K562 (cell line): ENCODE measurements at regions not wholly inside any gene's neighbourhood (a gene's known extent, or its start where the extent isn't known, plus 50 kb on each side); places are given as distances from the start of the nearest gene placed in this dataset.

Experiments
- ATAC-seq: fragments of 200-7000 bp; cut with Tn5 transposase; 3 replicates; pipeline ENCODE4 v1.9.1; 2020; ENCODE audit warnings: moderate library complexity
- BruUV-seq: library from RNA; stranded (reverse); fragments of 400-500 nt; replicated peaks from 2 replicates; lab custom pipeline; 2021; lab: Mats Ljungman, UMichigan
- CTCF ChIA-PET: fragments of 300-600 bp; formaldehyde crosslinking; extraction: SDS; loops from one replicate; lab custom pipeline; 2021; ENCODE audit warnings: low intra/inter-chr PET ratio; lab: Yijun Ruan, JAX
- POLR2A ChIA-PET: fragments of 300-600, 350-650 bp; sonication (Branson Sonifier 250); formaldehyde crosslinking; extraction: SDS; loops from one replicate; lab custom pipeline; 2021; ENCODE audit warnings: antibody characterized with exemption, inconsistent platforms; lab: Yijun Ruan, JAX
- DNase-seq, 4 experiments: peaks; one replicate each; pipeline versions ENCODE4 v3.0.0 to v3.0.0-alpha.2; 2011 to 2018; ENCODE audit warnings: low spot score in 3 of 4, mixed read lengths in 3 of 4; ENCODE audit errors: extremely low read depth in 1 of 4
- FAIRE-seq: peaks from 2 replicates; lab custom pipeline; 2011; peaks lifted over from hg19 to GRCh38; lab: Jason Lieb, UNC
- H2AFZ ChIP-seq: 2 replicates; pipeline ENCODE4 v1.6.0; 2011; ENCODE audit warnings: low read depth, low read length, control low read depth, inconsistent platforms
- H3K27ac ChIP-seq: fragments of 200-600 bp; 3 replicates; pipeline ENCODE4 v1.8.0; 2011; ENCODE audit warnings: low read depth, mild to moderate bottlenecking, control low read depth, inconsistent platforms, low read length, moderate library complexity, mixed read lengths; ENCODE audit errors: extremely low read depth
- H3K27me3 ChIP-seq, 2 experiments: fragments of 300-600 bp in 1 of 2; 2 replicates in 1 of 2; 3 replicates in 1 of 2; pipeline versions ENCODE4 v1.6.0 to v1.8.0; 2011; ENCODE audit warnings: inconsistent platforms in 2 of 2, low read length in 2 of 2, mild to moderate bottlenecking in 1 of 2, mixed read lengths in 1 of 2, moderate library complexity in 1 of 2; ENCODE audit not compliant: control insufficient read depth in 2 of 2, insufficient read depth in 2 of 2
- H3K36me3 ChIP-seq: fragments of 300-600 bp; 3 replicates; pipeline ENCODE4 v1.8.0; 2011; ENCODE audit warnings: mild to moderate bottlenecking, low read length, inconsistent platforms; ENCODE audit not compliant: control insufficient read depth, insufficient read depth
- H3K4me1 ChIP-seq, 2 experiments: fragments of 200-600 bp in 1 of 2; replicated peaks in 1 of 2; 2 replicates in 1 of 2; 3 replicates in 1 of 2; pipeline versions ENCODE4 v1.5.1 to v1.8.0; 2011; ENCODE audit warnings: inconsistent platforms in 2 of 2, low read length in 2 of 2, mild to moderate bottlenecking in 1 of 2, mixed read lengths in 1 of 2, moderate library complexity in 1 of 2; ENCODE audit not compliant: control insufficient read depth in 2 of 2, insufficient read depth in 2 of 2
- H3K4me2 ChIP-seq: 2 replicates; pipeline ENCODE4 v1.6.1; 2011; ENCODE audit warnings: low read length, control low read depth, inconsistent platforms, mixed read lengths; ENCODE audit not compliant: insufficient read depth
- H3K4me3 ChIP-seq: fragments of 200-600 bp; sonication (generic), shearing (Covaris generic); 2 replicates; pipeline ENCODE4 v1.5.1; 2016; ENCODE audit warnings: control low read depth, inconsistent platforms
- H3K79me2 ChIP-seq: fragments of 200-600 bp; 3 replicates; pipeline ENCODE4 v1.8.0; 2011; ENCODE audit warnings: low read length, inconsistent platforms; ENCODE audit not compliant: control insufficient read depth, insufficient read depth
- H3K9ac ChIP-seq, 2 experiments: 2 replicates each; pipeline versions ENCODE4 v1.6.0 to v1.6.1; 2011; ENCODE audit warnings: low read depth in 2 of 2, low read length in 2 of 2, control low read depth in 1 of 2, inconsistent platforms in 1 of 2, mild to moderate bottlenecking in 1 of 2, mixed read lengths in 1 of 2; ENCODE audit not compliant: insufficient read depth in 1 of 2
- H3K9me1 ChIP-seq: one replicate; pipeline ENCODE4 v1.6.0; 2011; ENCODE audit warnings: inconsistent platforms, mild to moderate bottlenecking, low read length, moderate library complexity; ENCODE audit not compliant: control insufficient read depth, insufficient read depth
- H3K9me3 ChIP-seq: replicated peaks from 2 replicates; pipeline ENCODE4 v1.5.1; 2011; ENCODE audit warnings: low read depth, low read length, inconsistent platforms; ENCODE audit not compliant: control insufficient read depth, insufficient read depth
- H4K20me1 ChIP-seq: replicated peaks from 2 replicates; pipeline ENCODE4 v1.6.1; 2011; ENCODE audit warnings: low read length, inconsistent platforms, mixed read lengths; ENCODE audit not compliant: control insufficient read depth, insufficient read depth
- GTF2B ChIP-seq: IDR thresholded peaks from 2 replicates; pipeline ENCODE4 v1.6.1; 2011; ENCODE audit not compliant: insufficient read length; ENCODE audit errors: extremely low read depth
- HEY1 ChIP-seq: fragments of 250-450 bp; sonication (Bioruptor Pico); IDR thresholded peaks from 2 replicates; pipeline ENCODE4 v1.5.0; 2020; ENCODE audit warnings: mild to moderate bottlenecking, moderate library complexity, borderline replicate concordance
- NUFIP1 ChIP-seq: fragments of 450-650 bp; IDR thresholded peaks from 2 replicates; pipeline ENCODE4 v1.6.1; 2018; ENCODE audit not compliant: partially characterized antibody
- ZNF717 ChIP-seq: fragments of 250-450 bp; sonication (Bioruptor Pico); IDR thresholded peaks from 2 replicates; pipeline ENCODE4 v1.5.0; 2021
- WGBS: fragments of 100-300 bp; shearing (Covaris generic); methylation state at CpG from one replicate; pipeline ENCODE4 v1.1.6; 2016; ENCODE audit warnings: low coverage, mixed read lengths; ENCODE audit not compliant: insufficient coverage; ENCODE audit errors: missing lambda C conversion rate; 5-methylcytosine and 5-hydroxymethylcytosine counted together
- in situ Hi-C: fragments of 300-500 bp; cut with MboI; formaldehyde crosslinking; loops from 4 replicates; pipeline ENCODE4 v1.15.0; 2018; ENCODE audit warnings: inconsistent platforms, mixed read lengths
- intact Hi-C: fragments of 100-400 bp; cut with micrococcal nuclease; formaldehyde crosslinking; loops from 2 replicates; pipeline ENCODE4 v1.14.2; 2022
- TF ChIP-seq, protein P1 (sequence below): fragments of 250-450 bp; sonication (Bioruptor Pico); IDR thresholded peaks from 2 replicates; pipeline ENCODE4 v1.8.0; 2022; ENCODE audit warnings: moderate library complexity, mild to moderate bottlenecking, inconsistent platforms
- TF ChIP-seq, protein P2 (sequence below), 2 experiments: fragments of 450-650 bp in 1 of 2; sonication (generic) in 1 of 2; formaldehyde crosslinking in 1 of 2; IDR thresholded peaks in 1 of 2; conservative IDR thresholded peaks in 1 of 2; 2 replicates each; pipeline versions ENCODE4 v1.6.1 to v1.8.1; 2016 to 2023; ENCODE audit warnings: mild to moderate bottlenecking in 2 of 2, moderate library complexity in 2 of 2, inconsistent platforms in 1 of 2, missing genetic modification reagents in 1 of 2

GRCh38 chr11:80515097-80515496 is 1074.3 kb upstream of the TENM4 start:
- Histone ChIP-seq H2AFZ (no peak overlapping the region), H3K4me2 (no peak overlapping the region), H3K36me3 (no peaks in the 10 kb centered on the region), H3K27ac (no peak overlapping the region), H3K4me1 (no peaks in the 10 kb centered on the region), H3K9ac (no peak overlapping the region)
- no peak for FAIRE-seq
- TF ChIP-seq, protein P1, sequence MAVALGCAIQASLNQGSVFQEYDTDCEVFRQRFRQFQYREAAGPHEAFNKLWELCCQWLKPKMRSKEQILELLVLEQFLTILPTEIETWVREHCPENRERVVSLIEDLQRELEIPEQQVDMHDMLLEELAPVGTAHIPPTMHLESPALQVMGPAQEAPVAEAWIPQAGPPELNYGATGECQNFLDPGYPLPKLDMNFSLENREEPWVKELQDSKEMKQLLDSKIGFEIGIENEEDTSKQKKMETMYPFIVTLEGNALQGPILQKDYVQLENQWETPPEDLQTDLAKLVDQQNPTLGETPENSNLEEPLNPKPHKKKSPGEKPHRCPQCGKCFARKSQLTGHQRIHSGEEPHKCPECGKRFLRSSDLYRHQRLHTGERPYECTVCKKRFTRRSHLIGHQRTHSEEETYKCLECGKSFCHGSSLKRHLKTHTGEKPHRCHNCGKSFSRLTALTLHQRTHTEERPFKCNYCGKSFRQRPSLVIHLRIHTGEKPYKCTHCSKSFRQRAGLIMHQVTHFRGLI (CRISPR knock-in tag) = no peak
- TF ChIP-seq HEY1 (CRISPR knock-in tag) (no peak), GTF2B (no peak), NUFIP1 (no peak), ZNF717 (CRISPR knock-in tag) (no peak)
- TF ChIP-seq, protein P2, sequence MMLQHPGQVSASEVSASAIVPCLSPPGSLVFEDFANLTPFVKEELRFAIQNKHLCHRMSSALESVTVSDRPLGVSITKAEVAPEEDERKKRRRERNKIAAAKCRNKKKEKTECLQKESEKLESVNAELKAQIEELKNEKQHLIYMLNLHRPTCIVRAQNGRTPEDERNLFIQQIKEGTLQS (IDR thresholded peaks at IDR 0.05) = no peak
- TF ChIP-seq, protein P2 (CRISPR knock-in tag; conservative IDR thresholded peaks at IDR 0.05) = no peak
- TF ChIP-seq, all 486 proteins: peak for 0
- Histone ChIP-seq H4K20me1 (no peaks in the 10 kb centered on the region), H3K27me3 (no peaks in the 10 kb centered on the region), H3K9me3 (no peaks in the 10 kb centered on the region), H3K79me2 (no peaks in the 10 kb centered on the region), H3K4me3 (no peak overlapping the region), H3K9me1 (no peaks in the 10 kb centered on the region)
- ChIA-PET POLR2A (no interaction called here), CTCF (no interaction called here)
- ATAC-seq = no peak
- in situ Hi-C loops = no loop called here
- WGBS = 0% methylated on average over 1 of the region's 1 CpG
- intact Hi-C loops = no loop called here
- DNase-seq = no peak
- no TSS peak for BruUV-seq
